Smooth muscle cell (in vitro differentiated cells): ENCODE measurements at regions not wholly inside any gene's neighbourhood (a gene's known extent, or its start where the extent isn't known, plus 50 kb on each side); places are given as distances from the start of the nearest gene placed in this dataset.

ENCODE experiments used
- DNase-seq: peaks from one replicate; lab custom pipeline; 2025; ENCODE audit not compliant: unreplicated experiment; lab: John Stamatoyannopoulos, UW
- H2AFZ ChIP-seq: fragments of 200-600 bp; sonication (generic); 2 replicates; pipeline ENCODE4 v1.6.0; 2016; ENCODE audit warnings: antibody characterized with exemption, low read depth, mild to moderate bottlenecking
- H3F3A ChIP-seq: fragments of 200-600 bp; sonication (generic); 2 replicates; pipeline ENCODE4 v1.6.0; 2017; ENCODE audit warnings: antibody characterized with exemption, low read depth
- H3K27ac ChIP-seq: fragments of 200-600 bp; sonication (generic); 2 replicates; pipeline ENCODE4 v1.5.1; 2016; ENCODE audit warnings: low read depth, mild to moderate bottlenecking
- H3K27me3 ChIP-seq: fragments of 200-600 bp; sonication (generic); 2 replicates; pipeline ENCODE4 v1.6.1; 2016; ENCODE audit warnings: low read depth, mild to moderate bottlenecking
- H3K36me3 ChIP-seq: fragments of 200-600 bp; sonication (generic); 2 replicates; pipeline ENCODE4 v1.5.1; 2016; ENCODE audit warnings: low read depth
- H3K4me1 ChIP-seq: fragments of 200-600 bp; sonication (generic); 2 replicates; pipeline ENCODE4 v1.5.1; 2016; ENCODE audit warnings: low read depth
- H3K4me2 ChIP-seq: fragments of 200-600 bp; sonication (generic); 2 replicates; pipeline ENCODE4 v1.6.0; 2016; ENCODE audit warnings: mild to moderate bottlenecking
- H3K4me3 ChIP-seq: fragments of 200-600 bp; sonication (generic); 2 replicates; pipeline ENCODE4 v1.5.1; 2016; ENCODE audit warnings: mild to moderate bottlenecking
- H3K79me2 ChIP-seq: fragments of 200-600 bp; sonication (generic); 2 replicates; pipeline ENCODE4 v1.6.0; 2016; ENCODE audit warnings: low read depth, mild to moderate bottlenecking
- H3K9ac ChIP-seq: fragments of 200-600 bp; sonication (generic); 2 replicates; pipeline ENCODE4 v1.6.0; 2016; ENCODE audit warnings: low read depth
- H3K9me3 ChIP-seq: fragments of 200-600 bp; sonication (generic); replicated peaks from 2 replicates; pipeline ENCODE4 v1.5.1; 2016; ENCODE audit warnings: low read depth
- H4K20me1 ChIP-seq: fragments of 200-600 bp; sonication (generic); 2 replicates; pipeline ENCODE4 v1.6.0; 2016; ENCODE audit warnings: low read depth
- CTCF ChIP-seq: fragments of 200-600 bp; sonication (generic); IDR thresholded peaks from 2 replicates; pipeline ENCODE4 v1.5.1; 2017; ENCODE audit warnings: borderline replicate concordance, mild to moderate bottlenecking, antibody characterized with exemption; ENCODE audit not compliant: insufficient read depth, poor library complexity, severe bottlenecking
- WGBS: methylation state at CpG from one replicate; pipeline ENCODE4 v1.1.7; 2016; ENCODE audit warnings: low lambda C conversion rate; 5-methylcytosine and 5-hydroxymethylcytosine counted together

- Histone ChIP-seq H3K79me2 (no peaks in the 10 kb centered on the region), H3K27ac (no peak overlapping the region), H3K9me3 (no peaks in the 10 kb centered on the region), H3K36me3 (no peaks in the 10 kb centered on the region), H3F3A (no peaks in the 10 kb centered on the region), H4K20me1 (no peaks in the 10 kb centered on the region), H3K9ac (no peak overlapping the region), H3K27me3 (no peaks in the 10 kb centered on the region), H3K4me1 (no peaks in the 10 kb centered on the region), H3K4me2 (no peak overlapping the region), H2AFZ (no peak overlapping the region), H3K4me3 (no peak overlapping the region)
- no peak for TF ChIP-seq CTCF
- DNase-seq, result no peak
- 77% methylated on average over 3 of the region's 3 CpGs for WGBS
These were observed 422.9 kb upstream of the GRM7 start for GRCh38 chr3:6438031-6438430.

- no peak for TF ChIP-seq CTCF
- WGBS, result 90% methylated on average over 8 of the region's 8 CpGs
- Histone ChIP-seq H3K36me3 (no peaks in the 10 kb centered on the region), H3K4me2 (no peak overlapping the region), H3K4me3 (no peak overlapping the region), H4K20me1 (no peaks in the 10 kb centered on the region), H3K4me1 (no peaks in the 10 kb centered on the region), H2AFZ (no peak overlapping the region), H3F3A (no peaks in the 10 kb centered on the region), H3K27me3 (no peaks in the 10 kb centered on the region), H3K79me2 (no peaks in the 10 kb centered on the region), H3K9me3 (no peaks in the 10 kb centered on the region), H3K27ac (no peak overlapping the region), H3K9ac (no peak overlapping the region)
- no peak for DNase-seq
These were observed 421.7 kb upstream of the GRM7 start for GRCh38 chr3:6439226-6439625.

GRCh38 chr3:6439824-6440223 is 421.1 kb upstream of the GRM7 start:
- no peak for TF ChIP-seq CTCF
- Histone ChIP-seq H3K4me1 (no peaks in the 10 kb centered on the region), H3K79me2 (no peaks in the 10 kb centered on the region), H3K9me3 (no peaks in the 10 kb centered on the region), H3K27me3 (no peaks in the 10 kb centered on the region), H2AFZ (no peak overlapping the region), H3K9ac (no peak overlapping the region), H4K20me1 (no peaks in the 10 kb centered on the region), H3K4me3 (no peak overlapping the region), H3F3A (no peaks in the 10 kb centered on the region), H3K4me2 (no peak overlapping the region), H3K36me3 (no peaks in the 10 kb centered on the region), H3K27ac (no peak overlapping the region)
- DNase-seq, result no peak
- WGBS, result 93% methylated on average over 1 of the region's 1 CpG

- Histone ChIP-seq H3K79me2 (no peaks in the 10 kb centered on the region), H3F3A (no peaks in the 10 kb centered on the region), H3K9me3 (no peaks in the 10 kb centered on the region), H3K4me3 (no peak overlapping the region), H4K20me1 (no peaks in the 10 kb centered on the region), H3K4me1 (no peaks in the 10 kb centered on the region), H2AFZ (no peak overlapping the region), H3K4me2 (no peak overlapping the region), H3K27ac (no peak overlapping the region), H3K36me3 (no peaks in the 10 kb centered on the region), H3K9ac (no peak overlapping the region), H3K27me3 (no peaks in the 10 kb centered on the region)
- WGBS, result 94% methylated on average over 1 of the region's 1 CpG
- no peak for DNase-seq
- TF ChIP-seq CTCF, result no peak
These were observed 415.8 kb upstream of the GRM7 start for GRCh38 chr3:6444888-6445658.
